ENCODE measurements at regions not wholly inside any gene's neighbourhood (a gene's known extent, or its start where the extent isn't known, plus 50 kb on each side); places are given as distances from the start of the nearest gene placed in this dataset.

DNA sequence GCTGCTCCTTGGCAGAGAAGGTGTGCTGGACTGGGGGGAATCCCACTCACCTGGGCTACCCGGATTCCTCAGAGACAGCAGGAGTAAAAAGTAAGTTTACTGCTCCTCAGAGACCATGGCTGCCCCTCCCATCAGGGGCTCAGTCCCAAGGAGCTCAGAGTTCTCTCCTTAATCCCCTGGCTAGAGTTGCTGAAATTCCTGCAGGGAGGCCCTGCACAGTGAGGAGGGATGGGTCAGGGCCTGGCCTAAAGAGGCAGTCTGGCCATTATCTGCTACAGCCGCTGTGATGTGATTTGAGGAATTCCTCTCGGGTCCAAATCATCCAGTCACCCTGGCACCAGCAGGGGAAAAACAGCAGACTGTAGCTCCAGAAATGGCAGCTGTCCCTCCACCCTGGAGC lies 502.5 kb downstream of the PCDH17 start:
- TF ChIP-seq, protein P1, sequence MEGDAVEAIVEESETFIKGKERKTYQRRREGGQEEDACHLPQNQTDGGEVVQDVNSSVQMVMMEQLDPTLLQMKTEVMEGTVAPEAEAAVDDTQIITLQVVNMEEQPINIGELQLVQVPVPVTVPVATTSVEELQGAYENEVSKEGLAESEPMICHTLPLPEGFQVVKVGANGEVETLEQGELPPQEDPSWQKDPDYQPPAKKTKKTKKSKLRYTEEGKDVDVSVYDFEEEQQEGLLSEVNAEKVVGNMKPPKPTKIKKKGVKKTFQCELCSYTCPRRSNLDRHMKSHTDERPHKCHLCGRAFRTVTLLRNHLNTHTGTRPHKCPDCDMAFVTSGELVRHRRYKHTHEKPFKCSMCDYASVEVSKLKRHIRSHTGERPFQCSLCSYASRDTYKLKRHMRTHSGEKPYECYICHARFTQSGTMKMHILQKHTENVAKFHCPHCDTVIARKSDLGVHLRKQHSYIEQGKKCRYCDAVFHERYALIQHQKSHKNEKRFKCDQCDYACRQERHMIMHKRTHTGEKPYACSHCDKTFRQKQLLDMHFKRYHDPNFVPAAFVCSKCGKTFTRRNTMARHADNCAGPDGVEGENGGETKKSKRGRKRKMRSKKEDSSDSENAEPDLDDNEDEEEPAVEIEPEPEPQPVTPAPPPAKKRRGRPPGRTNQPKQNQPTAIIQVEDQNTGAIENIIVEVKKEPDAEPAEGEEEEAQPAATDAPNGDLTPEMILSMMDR (IDR thresholded peaks at IDR 0.05; ENCODE audit: control insufficient read depth, extremely low read depth, insufficient read depth) = no peak

DNA sequence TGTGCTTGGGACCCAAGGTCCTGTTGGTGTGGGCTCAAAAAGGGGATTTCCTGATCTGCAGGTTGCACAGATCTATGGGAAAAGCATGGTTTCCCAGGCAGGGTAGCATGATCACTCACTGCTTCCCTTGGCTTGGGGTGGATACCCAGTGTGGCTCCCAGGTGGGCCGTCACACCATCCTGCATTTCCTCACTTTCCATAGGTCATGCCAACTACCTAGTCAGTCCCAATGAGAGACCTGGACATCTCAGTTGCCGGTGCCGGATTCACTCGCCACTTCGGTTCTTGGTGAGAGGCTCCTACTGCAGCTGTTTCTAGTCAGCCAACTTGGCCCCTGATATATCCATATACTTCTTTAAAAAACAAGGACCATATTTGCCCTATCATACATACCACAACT lies 503.0 kb downstream of the PCDH17 start:
- H3K4me3 ChIP-seq (ENCODE audit: low read depth, low read length) = no peak overlapping the region
- TF ChIP-seq, protein P1 (IDR thresholded peaks at IDR 0.05; ENCODE audit: control insufficient read depth, extremely low read depth, insufficient read depth) = no peak
- DNase-seq (ENCODE audit: low read depth) = no peak

More for the DNA sequence above, 502.5 kb downstream of the PCDH17 start:
- H3K4me3 ChIP-seq (ENCODE audit: low read depth, low read length) = no peak overlapping the region
- DNase-seq (ENCODE audit: low read depth) = no peak

DNA sequence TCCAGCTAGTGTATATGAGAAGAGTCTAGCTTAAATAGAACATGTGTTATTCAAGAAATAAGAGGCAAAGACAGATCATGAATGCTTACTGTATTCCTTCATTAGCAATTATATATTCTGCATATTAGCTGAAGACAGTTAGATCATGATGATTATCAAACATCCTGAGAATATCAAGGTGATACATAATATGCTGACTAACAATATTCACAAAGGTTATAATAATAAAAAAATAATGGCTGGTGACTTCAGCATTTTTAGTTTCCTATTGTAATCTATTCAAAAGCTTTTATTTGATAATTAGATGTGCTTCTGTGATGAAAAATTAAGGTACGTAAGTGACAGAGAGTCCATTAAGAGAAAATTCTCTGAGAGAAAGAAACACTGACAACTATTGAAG lies 511.4 kb downstream of the PCDH17 start:
- DNase-seq (ENCODE audit: low read depth) = no peak
- TF ChIP-seq, protein P1 (IDR thresholded peaks at IDR 0.05; ENCODE audit: control insufficient read depth, extremely low read depth, insufficient read depth) = no peak

DNA sequence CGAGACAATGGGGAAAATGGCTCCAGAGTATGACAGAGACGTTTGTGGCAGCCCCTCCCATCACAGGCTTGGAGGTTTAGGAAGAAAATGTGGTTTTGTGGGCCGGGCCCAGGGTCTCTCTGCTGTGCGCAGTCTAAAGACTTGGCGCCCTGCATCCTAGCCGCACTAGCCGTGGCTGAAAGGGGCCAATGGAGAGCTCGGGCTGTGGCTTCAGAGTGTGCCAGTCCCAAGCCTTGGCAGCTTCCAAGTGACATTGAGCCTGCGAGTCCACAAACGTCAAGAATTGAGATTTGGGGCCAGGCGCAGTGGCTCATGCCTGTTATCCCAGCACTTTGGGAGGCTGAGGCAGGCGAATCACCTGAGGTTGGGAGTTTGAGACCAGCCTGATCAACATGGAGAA lies 513.1 kb downstream of the PCDH17 start:
- no peak overlapping the region for H3K4me3 ChIP-seq (ENCODE audit: low read depth, low read length)
- TF ChIP-seq, protein P1 (IDR thresholded peaks at IDR 0.05; ENCODE audit: control insufficient read depth, extremely low read depth, insufficient read depth) = no peak
- DNase-seq (ENCODE audit: low read depth) = no peak

More for the DNA sequence above, 511.4 kb downstream of the PCDH17 start:
- no peak overlapping the region for H3K4me3 ChIP-seq (ENCODE audit: low read depth, low read length)

DNA sequence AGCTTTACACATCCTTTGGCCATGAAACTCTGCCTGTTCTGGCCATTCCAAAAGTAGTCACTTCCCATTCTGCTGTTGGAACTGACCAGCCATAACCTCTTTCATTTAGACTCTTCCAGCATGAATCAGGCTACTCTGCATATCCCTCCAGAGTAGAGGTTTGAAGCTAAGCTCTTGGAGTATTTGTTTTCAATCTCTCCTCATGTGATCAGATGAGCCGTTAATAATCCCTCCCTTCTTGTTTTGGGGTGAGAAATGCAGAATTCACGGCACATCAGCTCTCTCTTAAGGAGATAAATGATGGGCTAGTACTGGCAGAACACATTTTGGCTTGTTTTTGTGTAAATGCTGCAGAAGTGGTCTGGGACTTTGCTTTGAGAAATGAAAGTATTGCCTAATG lies 519.9 kb downstream of the PCDH17 start:
- no peak for DNase-seq (ENCODE audit: low read depth)
- H3K4me3 ChIP-seq (ENCODE audit: low read depth, low read length) = no peak overlapping the region
- TF ChIP-seq, protein P1 (IDR thresholded peaks at IDR 0.05; ENCODE audit: control insufficient read depth, extremely low read depth, insufficient read depth) = no peak

DNA sequence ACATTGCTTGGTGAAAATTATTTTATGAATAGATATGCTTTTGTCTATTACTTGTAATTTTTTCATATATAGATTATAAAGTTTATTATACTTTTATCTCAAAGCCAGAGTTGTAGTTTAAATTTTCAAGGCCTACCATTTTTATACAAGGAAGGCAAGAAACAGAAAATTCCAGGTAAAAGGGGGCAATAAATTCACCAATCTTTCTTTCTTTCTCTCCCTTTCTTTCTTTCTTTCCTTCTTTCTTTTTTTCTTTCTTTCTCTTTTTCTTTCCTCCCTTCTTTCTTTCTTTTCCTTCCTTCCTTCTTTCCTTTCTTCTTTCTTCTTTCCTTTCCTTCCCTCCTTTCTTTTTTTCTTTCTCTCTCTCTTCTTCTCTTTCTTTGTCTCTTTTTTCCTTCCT lies 529.4 kb downstream of the PCDH17 start:
- H3K4me3 ChIP-seq (ENCODE audit: low read depth, low read length) = no peak overlapping the region
- TF ChIP-seq, protein P1 (IDR thresholded peaks at IDR 0.05; ENCODE audit: control insufficient read depth, extremely low read depth, insufficient read depth) = no peak
- no peak for DNase-seq (ENCODE audit: low read depth)

DNA sequence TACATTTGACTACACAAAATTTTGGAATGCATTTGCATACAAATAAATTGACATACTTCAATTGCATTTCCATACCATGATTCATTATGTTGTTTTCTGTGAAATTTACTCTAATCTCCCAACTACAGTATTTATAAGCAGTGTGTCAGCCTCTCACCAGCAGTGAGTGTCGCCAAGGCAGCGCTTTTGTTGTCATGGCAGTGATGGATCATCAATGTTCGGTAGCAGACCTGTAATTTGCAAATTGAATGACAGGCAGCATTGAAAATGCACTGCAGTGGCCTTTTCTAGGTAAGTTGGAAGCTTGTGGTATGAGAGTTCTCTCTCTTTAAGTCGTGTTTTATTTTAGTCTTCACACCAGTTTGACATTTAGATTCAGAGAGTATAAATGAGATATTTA lies 534.1 kb downstream of the PCDH17 start:
- TF ChIP-seq, protein P1 (IDR thresholded peaks at IDR 0.05; ENCODE audit: control insufficient read depth, extremely low read depth, insufficient read depth) = no peak
- DNase-seq (ENCODE audit: low read depth) = no peak
- H3K4me3 ChIP-seq (ENCODE audit: low read depth, low read length) = no peak overlapping the region

All from LNCaP clone FGC (cell line).